Fibroblast of pulmonary artery (primary cell): ENCODE measurements at regions not wholly inside any gene's neighbourhood (a gene's known extent, or its start where the extent isn't known, plus 50 kb on each side); places are given as distances from the start of the nearest gene placed in this dataset.

Experiments used
- DNase-seq: peaks from one replicate; pipeline ENCODE4 v3.0.0-alpha.2; 2010; ENCODE audit warnings: low read depth
- H3K4me3 ChIP-seq: replicated peaks from 2 replicates; pipeline ENCODE4 v1.5.1; 2011; ENCODE audit warnings: low read depth, mild to moderate bottlenecking, control low read depth, low read length, moderate library complexity
- TF ChIP-seq, protein P1 (sequence below): IDR thresholded peaks from 2 replicates; pipeline ENCODE4 v1.5.1; 2011; ENCODE audit warnings: mild to moderate bottlenecking, control low read depth, low read length, inconsistent platforms; ENCODE audit errors: missing control alignments

DNA sequence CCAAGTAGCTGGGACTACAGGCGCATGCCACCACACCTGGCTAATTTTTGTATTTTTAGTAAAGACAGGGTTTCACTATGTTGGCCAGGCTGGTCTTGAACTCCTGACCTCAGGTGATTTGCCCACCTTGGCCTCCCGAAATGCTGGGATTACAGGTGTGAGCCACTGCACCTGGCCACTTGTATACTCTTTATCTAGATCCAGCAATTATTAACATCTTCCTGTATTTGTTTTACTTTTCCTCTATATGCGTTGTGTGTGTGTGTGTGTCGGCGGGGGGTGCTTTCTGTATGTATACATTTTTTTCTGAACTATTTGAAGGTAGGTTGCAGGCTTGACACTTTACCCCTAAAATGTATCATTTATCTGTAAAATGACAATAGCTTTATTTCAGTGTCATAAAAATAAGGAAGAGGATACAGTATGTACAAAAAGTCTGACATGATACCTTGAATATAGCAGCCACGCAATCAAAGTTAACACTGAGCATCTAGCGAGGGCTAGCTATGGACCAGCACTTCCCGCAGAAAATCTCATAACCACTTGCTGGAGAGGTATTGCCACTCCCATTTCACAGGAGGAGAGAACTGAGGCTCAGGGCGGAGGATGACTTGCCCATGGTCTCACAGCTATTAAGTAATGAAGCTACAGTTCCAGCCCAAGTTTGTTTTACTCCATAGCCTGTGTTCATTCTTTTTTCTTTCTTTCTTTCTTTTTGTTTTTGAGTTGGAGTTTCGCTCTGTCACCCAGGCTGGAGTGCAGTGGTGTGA is 251.3 kb downstream of the MYCN start:
- TF ChIP-seq, protein P1, sequence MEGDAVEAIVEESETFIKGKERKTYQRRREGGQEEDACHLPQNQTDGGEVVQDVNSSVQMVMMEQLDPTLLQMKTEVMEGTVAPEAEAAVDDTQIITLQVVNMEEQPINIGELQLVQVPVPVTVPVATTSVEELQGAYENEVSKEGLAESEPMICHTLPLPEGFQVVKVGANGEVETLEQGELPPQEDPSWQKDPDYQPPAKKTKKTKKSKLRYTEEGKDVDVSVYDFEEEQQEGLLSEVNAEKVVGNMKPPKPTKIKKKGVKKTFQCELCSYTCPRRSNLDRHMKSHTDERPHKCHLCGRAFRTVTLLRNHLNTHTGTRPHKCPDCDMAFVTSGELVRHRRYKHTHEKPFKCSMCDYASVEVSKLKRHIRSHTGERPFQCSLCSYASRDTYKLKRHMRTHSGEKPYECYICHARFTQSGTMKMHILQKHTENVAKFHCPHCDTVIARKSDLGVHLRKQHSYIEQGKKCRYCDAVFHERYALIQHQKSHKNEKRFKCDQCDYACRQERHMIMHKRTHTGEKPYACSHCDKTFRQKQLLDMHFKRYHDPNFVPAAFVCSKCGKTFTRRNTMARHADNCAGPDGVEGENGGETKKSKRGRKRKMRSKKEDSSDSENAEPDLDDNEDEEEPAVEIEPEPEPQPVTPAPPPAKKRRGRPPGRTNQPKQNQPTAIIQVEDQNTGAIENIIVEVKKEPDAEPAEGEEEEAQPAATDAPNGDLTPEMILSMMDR, result no peak
- no peak for DNase-seq
- H3K4me3 ChIP-seq, result no peak overlapping the region

DNA sequence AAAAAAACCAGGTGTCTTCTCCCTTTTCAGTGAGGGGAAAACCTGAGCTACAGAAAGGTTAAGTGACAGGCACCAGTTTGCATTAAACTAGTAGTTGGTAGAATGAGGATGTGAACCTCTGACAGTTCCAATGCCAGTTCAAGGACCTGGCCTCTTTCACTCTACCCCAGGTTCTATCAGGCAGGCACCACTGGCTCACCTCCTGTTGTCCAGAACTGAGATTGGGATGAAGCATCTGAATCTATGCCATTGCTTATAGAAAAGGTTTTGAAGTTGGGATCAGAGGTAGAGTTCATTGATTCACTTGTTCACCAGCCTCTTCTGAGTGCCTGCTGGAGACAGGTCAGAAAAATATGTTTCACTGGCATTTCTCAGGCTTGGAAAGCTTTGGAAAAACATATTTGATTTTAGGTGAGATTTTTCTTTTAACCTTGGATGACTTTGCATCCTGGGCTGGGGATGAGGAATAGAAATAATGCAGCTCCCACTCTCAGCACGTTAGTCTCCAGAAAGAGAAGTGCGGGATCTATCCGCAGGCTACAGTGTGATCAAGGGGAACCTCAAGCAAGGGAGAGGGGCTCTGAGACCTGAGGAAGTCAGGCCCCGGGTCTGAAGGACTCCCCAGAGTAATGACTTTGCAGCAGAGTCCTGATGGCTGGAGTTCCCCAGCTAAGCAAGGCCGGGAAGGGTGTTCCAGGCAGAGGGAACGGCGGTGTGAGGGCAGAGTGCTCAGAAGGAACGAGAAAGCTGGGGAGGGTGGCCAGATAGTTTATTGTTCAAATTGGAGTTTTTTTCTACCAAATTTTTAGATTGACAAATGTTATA is 250.3 kb downstream of the MYCN start:
- no peak overlapping the region for H3K4me3 ChIP-seq
- TF ChIP-seq, protein P1, result no peak
- no peak for DNase-seq

DNA sequence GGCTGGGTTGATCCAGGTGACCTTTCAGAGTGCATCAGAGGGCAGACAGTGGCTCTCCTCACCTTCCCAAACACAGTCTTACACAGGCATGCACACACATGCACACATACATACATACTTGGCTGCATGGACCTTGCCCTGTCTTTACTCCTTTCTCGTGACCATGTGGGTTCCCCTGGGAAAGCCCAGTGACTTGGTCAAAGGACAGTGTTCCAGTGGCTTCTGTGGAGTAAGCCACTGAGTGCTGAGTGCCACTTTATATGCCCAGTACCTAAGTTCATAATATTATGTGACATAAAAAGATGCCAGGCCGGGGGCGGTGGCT is 249.4 kb downstream of the MYCN start:
- no peak overlapping the region for H3K4me3 ChIP-seq
- no peak for DNase-seq
- TF ChIP-seq, protein P1, result no peak

DNA sequence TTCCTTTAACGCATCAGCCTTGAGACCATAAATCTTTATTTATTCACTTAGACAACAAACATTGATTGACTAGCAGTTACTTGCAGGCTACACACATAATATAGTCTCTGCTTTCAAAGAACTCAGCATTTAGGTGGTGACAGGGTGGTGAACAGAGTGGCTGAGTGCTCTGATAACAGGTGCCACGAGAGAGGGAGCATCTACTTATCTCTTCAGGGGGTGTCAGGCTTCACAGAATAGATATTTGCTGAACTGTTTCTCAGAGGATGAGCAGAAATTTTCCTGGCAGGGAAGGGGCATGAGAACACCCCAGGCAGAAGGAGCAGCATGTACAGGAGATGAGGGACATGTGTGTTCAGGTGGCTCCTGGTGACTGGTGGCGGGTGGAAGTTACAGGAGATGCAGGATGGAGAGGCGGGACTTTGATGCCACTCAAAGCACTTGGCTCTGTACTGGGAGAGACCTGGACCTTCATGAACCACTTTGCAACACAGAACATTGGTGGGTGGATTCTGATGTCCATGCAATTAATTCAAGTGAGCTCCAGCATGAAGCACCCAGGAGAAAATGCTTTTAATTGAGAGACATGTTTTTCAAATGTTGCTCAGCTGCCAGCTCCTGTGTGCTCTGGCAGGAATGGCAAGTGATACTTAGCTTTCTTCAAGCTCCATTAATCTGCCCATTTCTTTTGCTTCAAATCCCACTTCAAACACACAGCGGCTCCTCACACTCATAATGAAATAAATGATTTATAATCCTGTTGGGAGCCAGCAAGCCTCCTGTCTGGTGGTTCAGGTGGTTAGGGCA is 248.9 kb downstream of the MYCN start:
- no peak for DNase-seq
- no peak overlapping the region for H3K4me3 ChIP-seq
- TF ChIP-seq, protein P1, result no peak

DNA sequence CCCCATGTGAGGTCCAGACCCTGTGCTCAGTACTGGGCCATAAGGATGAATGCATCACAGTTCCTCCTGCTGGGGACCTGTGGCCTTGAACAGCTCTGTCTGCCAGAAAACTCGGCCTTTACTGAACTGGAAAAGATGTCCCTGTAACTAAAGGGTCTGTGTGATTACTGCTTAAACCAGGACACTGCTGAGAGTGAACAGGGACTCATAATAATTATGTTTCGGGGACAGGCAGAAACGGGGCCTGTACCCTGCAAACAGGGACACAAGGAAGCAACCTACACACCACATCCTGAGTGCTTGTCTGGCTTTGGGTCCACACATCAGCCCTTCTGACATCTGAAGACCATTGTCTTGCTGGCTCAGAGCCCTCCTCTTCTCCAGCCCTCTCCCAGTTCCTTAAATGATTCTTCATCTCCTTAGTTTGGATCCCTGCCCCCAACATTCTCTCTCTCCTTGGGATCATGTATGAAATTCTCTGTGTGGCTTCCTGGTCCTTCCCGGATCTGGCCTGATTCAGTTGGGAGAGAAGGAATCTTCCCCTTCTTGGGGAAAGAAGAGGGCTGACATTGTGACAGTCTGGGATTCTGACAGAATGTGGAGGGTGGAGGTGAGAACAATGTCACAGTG is 248.0 kb downstream of the MYCN start:
- no peak for DNase-seq
- H3K4me3 ChIP-seq, result no peak overlapping the region
- TF ChIP-seq, protein P1, result no peak

DNA sequence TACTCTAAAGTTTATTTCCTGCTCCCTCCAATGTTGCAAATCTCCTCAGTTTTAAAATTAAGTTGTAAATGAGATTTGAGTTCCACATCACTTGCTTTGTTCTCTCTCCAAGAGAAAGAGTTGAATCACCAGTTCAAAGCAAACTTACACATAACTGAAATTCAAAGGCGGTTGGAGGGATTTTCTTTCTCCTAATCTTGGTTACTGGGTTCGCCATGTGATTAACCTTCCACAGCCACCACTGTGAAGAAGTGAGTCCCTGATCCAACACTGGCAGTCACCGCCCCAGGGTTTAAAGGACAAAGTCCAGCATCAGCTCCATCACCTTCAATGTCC is 247.1 kb downstream of the MYCN start:
- H3K4me3 ChIP-seq, result no peak overlapping the region
- DNase-seq, result no peak
- TF ChIP-seq, protein P1, result no peak
